A204.1 (cell line): ENCODE measurements at regions not wholly inside any gene's neighbourhood (a gene's known extent, or its start where the extent isn't known, plus 50 kb on each side); places are given as distances from the start of the nearest gene placed in this dataset.
A peak's percentile ranks its signal among the peaks of the same experiment; 100 is the strongest.
"Not testable (repeated sequence)": the region's sequence is repeated elsewhere in the genome, so short reads cannot be mapped to it uniquely, and the experiment has no call there.

Source experiments
- FAIRE-seq: peaks from 2 replicates; lab custom pipeline; 2012; peaks lifted over from hg19 to GRCh38; lab: Jason Lieb, UNC

- peak; percentile 99 for FAIRE-seq
These were observed 273.6 kb downstream of the FBXO8 start for GRCh38 chr4:174009686-174010451.

- no peak for FAIRE-seq
These were observed 278.0 kb downstream of the FBXO8 start for GRCh38 chr4:174005422-174005821.

- FAIRE-seq = no peak
These were observed 284.9 kb downstream of the FBXO8 start for GRCh38 chr4:173998471-173999144.

GRCh38 chr4:173995779-173996178, 287.7 kb downstream of the FBXO8 start:
- not testable (repeated sequence) for FAIRE-seq

- no peak for FAIRE-seq
These were observed 291.7 kb downstream of the FBXO8 start for GRCh38 chr4:173991814-173992213.

- FAIRE-seq = no peak
These were observed 292.2 kb downstream of the FBXO8 start for GRCh38 chr4:173991316-173991715.

GRCh38 chr4:173990869-173991210, 292.6 kb downstream of the FBXO8 start:
- no peak for FAIRE-seq

GRCh38 chr4:173990126-173990868, 293.2 kb downstream of the FBXO8 start:
- FAIRE-seq = no peak

GRCh38 chr4:173963523-173963922, 319.9 kb downstream of the FBXO8 start:
- not testable (repeated sequence) for FAIRE-seq

GRCh38 chr4:173960398-173960797, 323.1 kb downstream of the FBXO8 start:
- FAIRE-seq = no peak

GRCh38 chr4:173958445-173958844, 325.0 kb downstream of the FBXO8 start:
- peak; percentile 51 for FAIRE-seq

- FAIRE-seq = no peak
These were observed 339.9 kb downstream of the FBXO8 start for GRCh38 chr4:173943547-173943946.

GRCh38 chr4:173940146-173940545, 343.3 kb downstream of the FBXO8 start:
- FAIRE-seq = no peak

- FAIRE-seq = peak; percentile 98
These were observed 345.7 kb downstream of the FBXO8 start for GRCh38 chr4:173937631-173938270.

GRCh38 chr4:173936861-173937260, 346.6 kb downstream of the FBXO8 start:
- FAIRE-seq = peak; percentile 16

GRCh38 chr4:173935622-173936405, 347.7 kb downstream of the FBXO8 start:
- FAIRE-seq = peak; percentile 97

- no peak for FAIRE-seq
These were observed 348.4 kb downstream of the FBXO8 start for GRCh38 chr4:173934933-173935620.

- no peak for FAIRE-seq
These were observed 349.3 kb downstream of the FBXO8 start for GRCh38 chr4:173934201-173934600.

GRCh38 chr4:173932701-173933100, 350.8 kb downstream of the FBXO8 start:
- no peak for FAIRE-seq

GRCh38 chr4:173930329-173930967, 353.0 kb downstream of the FBXO8 start:
- peak; percentile 97 for FAIRE-seq

GRCh38 chr4:173929921-173930320, 353.5 kb downstream of the FBXO8 start:
- no peak for FAIRE-seq
